Endothelial cell (in vitro differentiated cells): ENCODE measurements at regions not wholly inside any gene's neighbourhood (a gene's known extent, or its start where the extent isn't known, plus 50 kb on each side); places are given as distances from the start of the nearest gene placed in this dataset.

Experiments
- DNase-seq: peaks from one replicate; pipeline ENCODE4 v3.0.0; 2021; ENCODE audit warnings: low spot score
- H3K27ac Mint-ChIP-seq: one replicate; pipeline ENCODE4 v1.8.0; 2021; ENCODE audit warnings: mixed read lengths, inconsistent platforms; ENCODE audit not compliant: unreplicated experiment
- H3K27me3 Mint-ChIP-seq: one replicate; pipeline ENCODE4 v1.8.0; 2021; ENCODE audit warnings: mild to moderate bottlenecking, moderate library complexity, mixed read lengths, inconsistent platforms; ENCODE audit not compliant: unreplicated experiment
- H3K36me3 Mint-ChIP-seq: one replicate; pipeline ENCODE4 v1.8.0; 2021; ENCODE audit warnings: mild to moderate bottlenecking, low read depth, mixed read lengths, inconsistent platforms; ENCODE audit not compliant: unreplicated experiment
- H3K4me1 Mint-ChIP-seq: one replicate; pipeline ENCODE4 v1.8.0; 2021; ENCODE audit warnings: mild to moderate bottlenecking, mixed read lengths, inconsistent platforms; ENCODE audit not compliant: unreplicated experiment
- H3K4me3 Mint-ChIP-seq: one replicate; pipeline ENCODE4 v1.8.0; 2021; ENCODE audit warnings: mild to moderate bottlenecking, mixed read lengths, inconsistent platforms; ENCODE audit not compliant: unreplicated experiment
- H3K9me3 Mint-ChIP-seq: one replicate; pipeline ENCODE4 v1.8.0; 2021; ENCODE audit warnings: mixed read lengths, inconsistent platforms; ENCODE audit not compliant: unreplicated experiment
- TF ChIP-seq, protein P1 (sequence below): fragments of 200-600 bp; sonication (generic); IDR thresholded peaks from one replicate; pipeline ENCODE4 v1.5.0; 2021; ENCODE audit warnings: antibody characterized with exemption; ENCODE audit not compliant: unreplicated experiment

- Mint-ChIP-seq H3K4me3 (no peak overlapping the region), H3K36me3 (no peaks in the 10 kb centered on the region), H3K4me1 (peaks cover 2% of the 10 kb centered on the region), H3K9me3 (no peaks in the 10 kb centered on the region), H3K27me3 (no peaks in the 10 kb centered on the region), H3K27ac (no peak overlapping the region)
- TF ChIP-seq, protein P1, sequence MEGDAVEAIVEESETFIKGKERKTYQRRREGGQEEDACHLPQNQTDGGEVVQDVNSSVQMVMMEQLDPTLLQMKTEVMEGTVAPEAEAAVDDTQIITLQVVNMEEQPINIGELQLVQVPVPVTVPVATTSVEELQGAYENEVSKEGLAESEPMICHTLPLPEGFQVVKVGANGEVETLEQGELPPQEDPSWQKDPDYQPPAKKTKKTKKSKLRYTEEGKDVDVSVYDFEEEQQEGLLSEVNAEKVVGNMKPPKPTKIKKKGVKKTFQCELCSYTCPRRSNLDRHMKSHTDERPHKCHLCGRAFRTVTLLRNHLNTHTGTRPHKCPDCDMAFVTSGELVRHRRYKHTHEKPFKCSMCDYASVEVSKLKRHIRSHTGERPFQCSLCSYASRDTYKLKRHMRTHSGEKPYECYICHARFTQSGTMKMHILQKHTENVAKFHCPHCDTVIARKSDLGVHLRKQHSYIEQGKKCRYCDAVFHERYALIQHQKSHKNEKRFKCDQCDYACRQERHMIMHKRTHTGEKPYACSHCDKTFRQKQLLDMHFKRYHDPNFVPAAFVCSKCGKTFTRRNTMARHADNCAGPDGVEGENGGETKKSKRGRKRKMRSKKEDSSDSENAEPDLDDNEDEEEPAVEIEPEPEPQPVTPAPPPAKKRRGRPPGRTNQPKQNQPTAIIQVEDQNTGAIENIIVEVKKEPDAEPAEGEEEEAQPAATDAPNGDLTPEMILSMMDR = no peak
- no peak for DNase-seq
Observed at GRCh38 chr7:110131344-110131743, 959.6 kb upstream of the LRRN3 start.

DNA sequence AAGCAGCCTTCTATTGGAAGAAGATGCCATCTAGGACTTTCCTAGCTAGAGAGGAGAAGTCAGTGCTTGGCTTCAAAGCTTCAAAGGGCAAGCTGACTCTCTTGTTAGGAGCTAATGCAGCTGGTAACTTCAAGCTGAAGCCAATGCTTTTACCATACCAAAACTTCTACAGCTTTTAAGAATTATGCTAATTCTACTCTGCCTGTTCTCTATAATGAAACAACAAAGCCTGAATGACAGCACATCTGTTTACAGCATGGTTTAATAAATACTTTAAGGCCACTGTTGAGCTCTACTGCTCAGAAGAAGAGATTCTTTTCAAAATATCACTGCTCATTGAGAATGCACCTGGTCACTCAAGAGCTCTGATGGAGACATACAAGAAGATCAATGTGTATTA, 951.9 kb upstream of the LRRN3 start:
- TF ChIP-seq, protein P1 = no peak
- DNase-seq = no peak
- peaks cover 2% of the 10 kb centered on the region for H3K4me1 Mint-ChIP-seq
- no peaks in the 10 kb centered on the region for H3K27me3 Mint-ChIP-seq
- H3K36me3 Mint-ChIP-seq = no peaks in the 10 kb centered on the region
- no peak overlapping the region for H3K27ac Mint-ChIP-seq
- H3K4me3 Mint-ChIP-seq = no peak overlapping the region
- no peaks in the 10 kb centered on the region for H3K9me3 Mint-ChIP-seq

GRCh38 chr7:110142939-110143526, 947.9 kb upstream of the LRRN3 start:
- Mint-ChIP-seq H3K36me3 (no peaks in the 10 kb centered on the region), H3K4me1 (no peaks in the 10 kb centered on the region)
- no peak for DNase-seq

DNA sequence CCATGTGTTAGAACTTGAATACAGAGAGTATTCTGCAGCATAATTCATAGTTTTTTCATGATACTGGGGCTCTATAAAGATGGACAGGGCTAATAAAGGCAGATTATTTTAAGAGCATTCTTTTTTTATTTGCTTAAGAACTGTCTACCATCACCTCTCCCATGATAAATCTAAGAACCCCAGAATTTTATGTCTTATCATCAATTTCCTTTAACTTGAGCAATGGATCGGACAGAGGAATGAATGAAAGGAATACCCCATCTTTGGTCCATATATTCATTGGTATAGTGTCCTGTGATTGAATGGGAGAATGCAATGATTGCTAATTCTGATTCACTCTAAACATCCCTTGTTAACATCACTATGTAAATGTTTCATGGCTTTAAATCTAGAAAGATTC, 946.3 kb upstream of the LRRN3 start:
- TF ChIP-seq, protein P1 = no peak
- Mint-ChIP-seq H3K9me3 (no peaks in the 10 kb centered on the region), H3K36me3 (no peaks in the 10 kb centered on the region), H3K27me3 (no peaks in the 10 kb centered on the region), H3K4me3 (no peak overlapping the region), H3K4me1 (no peaks in the 10 kb centered on the region), H3K27ac (no peak overlapping the region)
- DNase-seq = no peak

More at GRCh38 chr7:110142939-110143526, 947.9 kb upstream of the LRRN3 start:
- Mint-ChIP-seq H3K27ac (no peak overlapping the region), H3K4me3 (no peak overlapping the region), H3K27me3 (no peaks in the 10 kb centered on the region), H3K9me3 (no peaks in the 10 kb centered on the region)
- TF ChIP-seq, protein P1 = no peak

DNA sequence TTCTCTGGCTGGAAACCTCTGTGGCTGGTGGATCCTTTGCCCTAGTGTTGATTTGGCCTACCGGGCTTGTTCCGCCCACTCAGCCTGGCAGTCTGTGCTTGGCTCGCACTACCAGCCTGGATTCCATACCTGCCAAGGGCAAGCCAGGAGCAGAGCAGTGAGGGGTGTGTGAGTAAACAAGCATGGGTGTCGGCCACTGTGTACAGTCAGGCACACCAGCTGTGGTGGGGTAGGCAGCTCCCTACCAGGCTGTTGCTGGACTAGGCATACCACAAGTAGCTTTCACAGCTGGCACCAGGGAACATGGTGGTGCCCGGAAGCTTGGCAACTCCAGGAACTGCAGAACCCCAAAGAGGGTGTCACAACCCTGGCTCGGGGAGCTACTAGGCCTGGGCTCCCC, 942.9 kb upstream of the LRRN3 start:
- TF ChIP-seq, protein P1 = no peak
- no peaks in the 10 kb centered on the region for H3K4me1 Mint-ChIP-seq
- H3K27ac Mint-ChIP-seq = no peak overlapping the region
- H3K36me3 Mint-ChIP-seq = no peaks in the 10 kb centered on the region
- no peaks in the 10 kb centered on the region for H3K9me3 Mint-ChIP-seq
- H3K4me3 Mint-ChIP-seq = no peak overlapping the region
- no peaks in the 10 kb centered on the region for H3K27me3 Mint-ChIP-seq
- no peak for DNase-seq
